Activated effector memory CD4-positive, alpha-beta T cell treated with Interleukin-2 at 50 U/mL for 16 hours (primary cell): ENCODE measurements at regions not wholly inside any gene's neighbourhood (a gene's known extent, or its start where the extent isn't known, plus 50 kb on each side); places are given as distances from the start of the nearest gene placed in this dataset.
"Not testable (repeated sequence)": the region's sequence is repeated elsewhere in the genome, so short reads cannot be mapped to it uniquely, and the experiment has no call there.

ENCODE experiments used
- DNase-seq: peaks from one replicate; pipeline ENCODE4 v3.0.0-alpha.2; 2020

DNA sequence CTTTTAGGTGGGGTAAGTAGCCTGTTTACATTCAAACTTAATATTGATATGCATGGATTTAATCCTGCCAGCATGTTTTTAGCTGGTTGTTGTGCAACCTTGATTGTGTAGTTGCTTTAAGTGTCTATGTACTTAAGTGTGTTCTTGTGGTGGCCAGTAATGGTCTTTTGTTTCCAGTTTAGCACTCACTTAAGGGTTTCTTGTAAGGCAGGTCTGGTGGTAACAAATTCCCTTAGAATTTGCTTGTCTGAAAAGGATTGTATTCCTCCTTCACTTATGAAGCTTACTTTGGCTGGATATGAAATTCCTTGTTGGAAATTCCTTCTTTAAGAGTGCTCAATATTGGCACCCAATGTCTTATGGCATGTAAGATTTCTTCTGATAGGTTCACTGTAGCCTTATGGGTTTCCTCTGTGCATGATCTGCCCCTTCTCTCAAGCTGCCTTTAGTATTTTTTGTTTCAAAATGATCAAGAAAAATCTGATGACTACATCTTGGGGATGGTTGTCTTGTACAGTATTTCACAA, 289.0 kb upstream of the C1QTNF3 start:
- DNase-seq, result not testable (repeated sequence)

DNA sequence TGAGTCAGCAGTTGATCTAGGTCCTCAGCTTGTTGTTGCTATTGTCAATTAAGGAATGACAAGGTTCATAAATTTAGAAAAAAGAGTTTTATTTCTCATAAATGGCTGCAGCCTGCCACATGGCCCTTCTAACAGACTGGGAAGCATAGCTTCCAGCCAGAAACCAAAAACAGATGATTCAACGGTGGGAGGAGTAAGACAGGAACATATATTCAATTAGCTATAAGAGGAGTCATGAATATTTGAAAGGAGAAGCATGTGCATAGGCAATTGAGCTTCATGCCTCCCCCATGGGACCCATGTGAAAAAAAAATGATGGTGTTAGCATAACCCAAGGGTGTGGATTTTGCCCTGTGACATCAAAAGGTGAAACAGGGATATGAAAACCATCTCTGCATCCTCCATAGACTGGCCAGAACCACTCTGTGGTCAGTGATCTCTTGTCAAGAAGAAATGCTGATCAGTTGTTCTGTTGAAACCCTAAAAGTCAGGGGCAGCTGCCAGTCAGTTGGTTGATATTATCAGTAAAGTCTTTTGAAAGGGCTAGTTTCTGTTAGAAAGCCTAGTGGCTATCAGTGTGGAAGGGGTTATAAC, 296.5 kb upstream of the C1QTNF3 start:
- DNase-seq, result not testable (repeated sequence)

DNA sequence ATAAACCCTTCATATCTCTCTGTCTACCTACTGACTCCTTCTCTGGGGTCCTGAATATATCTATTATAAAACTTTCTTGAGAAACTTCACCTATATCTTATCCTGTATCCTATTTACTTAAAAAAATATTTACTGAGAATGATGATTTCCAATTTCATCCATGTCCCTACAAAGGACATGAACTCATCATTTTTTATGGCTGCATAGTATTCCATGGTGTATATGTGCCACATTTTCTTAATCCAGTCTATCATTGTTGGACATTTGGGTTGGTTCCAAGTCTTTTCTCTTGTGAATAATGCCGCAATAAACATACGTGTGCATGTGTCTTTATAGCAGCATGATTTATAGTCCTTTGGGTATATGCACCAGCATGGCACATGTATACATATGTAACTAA, 301.7 kb upstream of the RAI14 start:
- not testable (repeated sequence) for DNase-seq

DNA sequence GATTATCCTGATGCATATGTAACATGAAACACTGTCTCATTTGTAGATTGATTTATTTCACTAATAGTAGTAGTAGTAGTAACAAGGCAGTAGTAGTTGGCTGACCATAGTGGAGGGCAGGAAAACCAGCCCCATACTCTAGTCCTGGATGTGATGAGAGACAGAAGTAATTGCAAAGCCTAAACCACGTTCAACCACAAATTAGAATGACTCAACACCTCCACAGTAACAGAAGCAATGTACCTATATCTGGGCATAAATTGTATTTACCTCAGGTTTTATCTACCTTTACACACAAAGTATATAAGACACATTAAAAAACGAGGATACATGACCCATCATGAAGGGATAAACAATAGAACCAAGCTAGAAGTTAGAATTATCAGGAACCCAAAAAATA, 284.7 kb upstream of the RAI14 start:
- not testable (repeated sequence) for DNase-seq

DNA sequence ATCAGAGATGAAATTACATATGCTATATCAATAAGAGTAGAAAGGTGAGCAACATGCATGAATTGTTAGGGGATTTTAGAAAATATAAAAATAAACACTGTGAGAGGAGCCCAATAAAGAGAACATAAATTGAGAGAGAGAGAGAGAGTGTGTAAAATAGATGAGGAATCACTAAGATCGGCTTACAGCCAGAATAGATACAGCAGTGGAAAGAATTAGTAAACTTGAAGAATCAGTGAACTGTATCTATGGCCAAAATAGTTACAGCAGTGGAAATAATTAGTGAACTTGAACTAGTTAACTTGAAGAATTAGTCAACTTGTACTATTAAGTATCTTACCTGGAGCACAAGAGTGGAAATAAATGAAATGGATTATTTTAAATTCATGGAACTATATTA, 284.3 kb upstream of the RAI14 start:
- not testable (repeated sequence) for DNase-seq

DNA sequence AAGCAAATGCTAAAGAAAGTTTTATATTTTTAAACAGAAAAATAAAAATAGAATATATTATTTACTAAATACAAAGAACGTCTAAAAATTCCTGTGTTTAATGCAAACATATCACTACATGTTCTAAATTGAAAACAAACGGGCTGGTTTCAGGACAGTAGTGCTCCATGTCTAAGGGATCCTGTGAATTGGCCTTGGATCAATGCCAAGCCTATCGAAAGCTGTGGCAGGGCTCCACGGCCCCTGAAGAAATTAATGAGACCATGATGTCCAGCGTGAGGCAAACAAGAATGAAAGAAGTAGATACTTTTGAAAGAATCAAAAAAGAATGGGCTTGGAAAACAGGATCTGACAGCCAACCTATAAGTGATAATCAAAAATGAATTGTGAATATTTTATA, 283.4 kb upstream of the RAI14 start:
- DNase-seq, result not testable (repeated sequence)

DNA sequence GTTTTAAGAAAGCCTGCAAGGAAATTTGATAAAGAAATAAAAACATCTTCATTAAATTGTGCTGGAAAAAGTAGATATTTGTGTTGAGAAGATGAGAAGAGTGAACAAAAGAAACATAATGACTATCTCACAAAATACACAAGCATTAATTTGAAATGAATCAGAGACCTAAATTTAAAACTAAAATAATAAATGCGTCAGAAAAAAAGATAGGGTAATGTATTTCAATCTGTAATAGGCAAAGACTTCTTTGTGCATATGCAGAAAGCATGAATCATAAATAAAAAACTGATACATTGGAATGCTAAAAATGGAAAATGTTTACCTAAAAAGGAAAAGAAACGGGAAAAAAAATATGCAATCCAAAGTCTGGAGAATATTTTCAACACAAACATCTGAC, 278.5 kb upstream of the RAI14 start:
- not testable (repeated sequence) for DNase-seq

DNA sequence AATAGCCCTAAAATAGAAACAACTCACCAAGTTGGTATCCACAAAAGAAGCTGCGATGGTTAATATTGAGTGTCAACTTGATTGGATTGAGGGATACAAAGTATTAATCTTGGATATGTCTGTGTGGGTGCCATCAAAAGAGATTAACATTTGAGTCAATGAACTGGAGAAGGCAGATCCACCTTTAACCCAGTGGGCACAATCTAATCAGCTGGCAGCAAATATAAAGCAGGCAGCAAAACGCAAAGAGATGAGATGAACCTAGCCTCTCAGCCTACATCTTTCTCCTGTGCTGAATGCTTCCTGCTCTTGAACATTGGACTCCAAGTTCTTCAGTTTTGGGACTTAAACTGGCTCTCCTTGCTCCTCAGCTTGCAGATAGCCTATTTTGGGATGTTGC, 277.6 kb upstream of the RAI14 start:
- DNase-seq, result not testable (repeated sequence)

DNA sequence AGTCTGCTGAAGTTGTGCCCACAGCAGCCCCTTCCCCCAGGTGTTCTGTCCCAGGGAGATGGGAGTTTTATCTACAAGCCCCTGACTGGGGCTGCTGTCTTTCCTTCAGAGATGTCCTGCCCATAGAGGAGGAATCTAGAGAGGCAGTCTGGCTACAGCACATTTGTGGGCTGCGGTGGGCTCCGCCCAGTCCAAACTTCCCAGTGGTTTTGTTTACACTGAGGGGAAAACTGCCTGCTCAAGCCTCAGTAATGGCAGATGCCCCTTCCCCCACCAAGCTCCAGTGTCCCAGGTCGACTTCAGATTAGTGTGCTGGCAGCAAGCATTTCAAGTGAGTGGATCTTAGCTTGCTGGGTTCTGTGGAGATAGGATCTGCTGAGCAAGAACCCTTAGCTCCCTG, 267.4 kb upstream of the RAI14 start:
- DNase-seq, result not testable (repeated sequence)

DNA sequence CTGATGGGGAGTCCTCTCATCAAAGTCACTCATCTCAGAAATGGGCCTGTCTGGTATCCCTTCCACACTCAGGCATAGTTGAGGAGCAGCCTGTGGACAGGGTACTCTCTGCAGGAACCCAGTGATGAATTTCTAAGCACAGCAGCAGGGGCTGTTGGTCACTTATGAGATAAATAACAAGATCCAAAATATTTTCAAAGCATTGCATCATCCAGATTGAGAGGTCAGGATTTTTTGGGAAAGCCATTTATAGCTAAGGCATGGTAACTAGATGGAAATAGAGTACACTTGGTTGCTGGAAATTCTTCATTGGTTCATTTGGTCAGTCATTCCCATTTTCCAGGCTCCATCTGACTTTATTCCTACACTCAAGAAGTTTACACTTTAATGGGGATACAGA, 246.8 kb upstream of the RAI14 start:
- no peak for DNase-seq

DNA sequence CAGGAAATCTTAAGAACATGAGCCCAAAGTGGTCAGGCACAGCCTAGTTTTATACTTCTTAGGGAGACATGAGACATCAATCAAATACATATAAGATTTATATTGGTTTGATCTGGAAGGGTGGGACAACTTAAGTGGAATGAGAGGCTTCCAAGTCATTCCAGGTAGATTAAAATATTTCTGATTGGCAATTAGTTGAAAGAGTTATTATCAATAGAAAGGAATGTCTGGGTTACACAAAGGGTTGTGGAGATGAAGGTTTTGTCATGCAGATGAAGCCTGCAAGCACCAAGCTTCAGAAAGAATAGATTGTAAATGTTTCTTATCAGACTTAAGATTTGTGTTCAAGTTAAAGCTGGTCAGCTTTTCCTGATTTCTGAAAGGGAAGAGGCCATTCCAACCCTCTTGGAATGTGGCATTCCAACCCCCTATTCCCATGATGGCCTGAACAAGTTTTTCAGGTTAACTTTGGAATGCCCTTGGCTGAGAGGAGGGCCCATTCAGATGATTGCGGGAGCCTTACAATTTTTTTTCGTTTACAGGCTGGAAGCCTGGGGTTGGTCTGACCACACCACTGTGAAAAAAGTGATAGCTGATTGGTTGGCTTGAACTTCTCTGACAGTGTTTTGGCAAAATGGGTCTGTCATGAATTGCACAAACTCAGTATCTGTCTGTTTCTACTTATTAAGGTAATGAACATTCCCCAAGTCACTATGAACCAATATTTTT, 245.6 kb upstream of the RAI14 start:
- DNase-seq, result no peak

DNA sequence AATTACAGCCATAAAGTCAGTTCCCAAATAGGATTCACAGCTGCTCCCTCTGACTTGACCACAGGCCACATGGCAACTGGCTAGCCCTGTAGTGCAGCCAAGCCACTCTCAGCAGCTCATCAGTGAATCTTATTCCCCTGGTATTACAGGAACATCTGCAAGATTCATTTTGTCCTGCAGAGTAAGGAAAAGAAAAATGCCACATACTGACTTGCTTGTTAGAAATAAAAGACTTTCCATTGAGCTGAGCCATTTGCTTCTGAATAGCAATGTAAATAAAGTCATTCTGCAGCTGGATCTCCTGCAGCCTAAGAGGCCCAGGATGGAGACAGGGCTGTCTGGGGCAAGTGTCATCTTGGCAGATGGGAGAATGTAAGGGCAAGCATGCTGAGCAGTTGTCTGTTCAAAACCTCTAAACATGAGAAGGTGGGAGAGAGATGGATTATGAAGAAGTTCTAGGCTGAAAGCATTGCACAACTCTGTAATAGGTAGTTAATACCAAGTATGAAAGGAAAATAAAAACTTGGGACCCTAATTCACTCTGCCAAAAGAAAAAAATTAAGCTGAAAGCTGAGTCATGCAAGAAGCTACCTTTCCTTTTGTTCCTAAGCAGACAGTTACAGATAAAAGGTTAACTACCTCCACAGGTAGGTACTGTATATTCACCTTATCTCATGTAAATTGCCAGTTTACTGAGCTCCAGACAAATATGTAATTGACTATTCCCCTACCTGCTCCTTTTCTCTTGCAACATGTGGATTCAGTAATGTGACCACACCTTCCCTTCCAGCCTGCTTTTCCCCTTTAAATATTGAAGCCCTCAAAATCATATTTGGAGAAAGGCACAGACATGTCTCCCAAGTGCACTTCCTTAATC, 244.4 kb upstream of the RAI14 start:
- DNase-seq, result no peak

DNA sequence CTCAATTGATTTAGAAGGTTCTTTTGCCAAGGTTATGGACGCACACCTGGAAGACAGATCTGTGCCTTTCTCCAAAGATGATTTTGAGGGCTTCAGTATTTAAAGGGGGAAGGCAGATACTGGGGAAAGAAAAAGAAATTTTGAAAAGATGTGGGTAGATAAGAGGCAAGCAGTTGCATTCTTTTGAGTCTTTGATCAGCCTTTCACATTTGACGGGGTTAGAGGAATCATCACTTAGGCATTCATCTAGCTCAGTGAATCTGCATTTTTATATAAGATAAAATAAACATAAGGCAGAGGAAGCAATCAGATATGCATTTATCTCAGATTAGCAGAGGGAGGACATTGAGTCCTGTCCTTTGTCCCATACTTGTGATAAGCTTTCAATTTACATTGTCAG, 243.4 kb upstream of the RAI14 start:
- no peak for DNase-seq

DNA sequence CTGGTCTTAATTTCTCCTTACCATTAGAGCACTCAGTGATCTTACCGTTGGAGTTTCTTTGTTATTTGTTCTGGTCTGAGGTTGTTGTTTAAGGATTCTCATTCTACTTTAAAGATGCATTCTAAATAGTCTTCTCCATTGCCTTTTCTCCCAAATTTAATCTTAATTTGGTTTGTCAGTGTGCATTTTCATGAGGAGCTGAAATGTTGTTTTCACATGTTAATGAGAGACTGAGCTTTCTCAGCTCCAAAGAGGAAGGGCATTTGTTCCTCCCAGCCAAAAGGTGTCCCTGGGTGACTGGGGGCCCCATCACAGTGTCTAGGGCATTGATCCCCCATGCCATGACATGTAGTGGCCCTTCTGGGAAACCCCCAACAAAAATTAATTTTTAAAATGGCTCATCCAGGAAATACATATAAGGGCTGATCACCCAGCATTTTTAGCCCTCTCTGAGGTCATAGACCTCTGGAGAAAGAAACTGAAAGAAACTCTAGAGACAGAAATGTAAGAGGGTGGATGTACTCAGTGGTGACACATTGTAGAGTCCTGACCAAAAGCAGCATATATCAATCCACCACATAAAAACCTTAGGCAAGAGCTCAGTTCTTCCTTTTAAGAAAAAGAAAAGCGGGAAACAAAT, 240.4 kb upstream of the RAI14 start:
- no peak for DNase-seq

DNA sequence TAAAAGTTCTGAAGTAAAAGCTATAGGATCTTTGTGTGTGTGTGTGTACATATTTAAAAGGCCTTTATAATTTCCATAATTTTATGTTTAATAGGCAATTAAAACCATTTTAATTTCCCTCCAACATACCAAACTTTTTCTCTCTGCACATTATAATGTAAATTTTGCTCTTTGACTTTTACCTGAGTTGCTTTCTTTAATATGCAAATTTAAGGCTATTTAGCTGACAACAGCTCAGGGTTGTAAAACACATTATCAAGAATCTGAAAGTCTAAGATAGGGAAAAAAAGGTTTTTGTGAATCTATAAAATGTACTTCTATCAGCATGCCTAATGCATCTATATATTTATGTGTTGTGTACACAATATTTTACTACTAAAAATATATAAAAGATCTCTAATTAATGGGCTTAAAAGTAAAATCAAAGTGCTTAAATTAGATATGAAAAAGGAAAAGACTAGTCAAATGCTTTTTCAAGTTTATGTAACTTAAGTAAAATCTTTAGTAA, 239.6 kb upstream of the RAI14 start:
- DNase-seq, result no peak

DNA sequence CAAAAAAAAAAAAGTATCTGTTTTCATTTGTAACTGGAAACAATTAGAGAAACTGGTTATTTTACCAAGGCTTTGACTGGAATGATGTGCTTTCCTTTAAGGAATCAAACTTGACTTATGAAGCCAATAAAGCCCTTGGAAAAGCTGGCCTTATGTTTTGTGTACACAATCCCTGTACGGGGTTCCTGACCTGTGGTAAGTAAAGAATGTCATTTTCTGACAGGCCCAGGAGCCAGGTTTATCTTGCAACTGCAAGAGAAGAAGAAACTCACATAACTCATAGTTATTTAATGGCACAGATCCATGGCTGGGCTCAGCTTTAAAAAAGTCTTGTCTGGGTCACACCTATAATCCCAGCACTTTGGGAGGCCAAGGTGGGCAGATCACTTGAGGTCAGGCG, 235.9 kb upstream of the RAI14 start:
- not testable (repeated sequence) for DNase-seq

DNA sequence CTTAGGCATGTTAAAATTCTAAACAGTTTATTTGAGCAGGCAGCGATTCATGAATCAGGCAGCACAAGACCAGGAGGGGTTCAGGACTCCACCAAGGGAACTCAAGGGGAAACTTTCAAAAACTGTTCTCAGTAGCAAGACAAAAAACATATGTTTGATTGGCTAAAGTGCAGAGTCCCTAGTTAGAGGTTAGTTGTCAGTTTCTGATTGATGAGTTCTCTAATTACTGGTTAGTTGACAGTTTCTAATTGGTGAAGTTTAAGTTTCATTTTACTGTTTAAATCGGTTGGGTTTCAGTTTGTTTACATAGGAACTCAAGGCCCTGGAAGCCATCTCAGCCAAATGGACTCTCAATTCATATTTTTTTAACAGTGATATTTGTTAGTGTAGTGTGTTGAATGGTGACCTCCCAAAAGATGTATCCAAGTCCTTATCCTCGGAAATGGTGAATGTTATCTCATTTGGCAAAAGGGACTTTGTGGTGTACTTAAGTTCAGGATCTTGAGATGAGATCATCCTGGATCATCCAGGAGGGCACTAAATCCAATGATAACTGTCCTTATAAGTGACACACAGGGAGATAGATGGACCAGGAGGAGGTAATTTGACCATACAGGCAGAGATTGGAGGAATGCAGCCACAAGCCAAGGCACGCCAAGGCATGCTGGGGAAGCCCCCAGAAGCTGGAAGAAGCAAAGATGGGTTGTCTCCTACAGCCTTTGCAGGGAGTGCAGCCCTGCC, 219.2 kb upstream of the RAI14 start:
- no peak for DNase-seq

DNA sequence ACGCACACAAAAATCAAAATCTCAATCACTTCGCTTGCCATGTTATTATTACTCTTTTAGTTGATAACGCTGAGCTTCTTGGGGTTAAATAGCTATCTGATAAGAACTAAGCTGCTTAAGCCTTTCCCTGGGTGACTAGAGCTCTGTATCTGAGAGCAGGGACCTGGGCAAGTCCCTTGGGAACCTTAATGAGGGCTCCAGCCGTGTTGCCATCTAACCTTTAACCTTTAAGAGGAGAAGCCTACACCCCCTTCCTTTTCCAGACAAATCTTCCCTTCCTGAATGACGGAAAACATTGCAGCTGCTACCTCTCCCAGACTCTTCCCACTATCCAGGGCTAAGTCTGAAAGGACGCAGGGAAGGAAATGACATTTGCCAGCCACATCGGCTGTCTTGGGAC, 216.5 kb upstream of the RAI14 start:
- no peak for DNase-seq

DNA sequence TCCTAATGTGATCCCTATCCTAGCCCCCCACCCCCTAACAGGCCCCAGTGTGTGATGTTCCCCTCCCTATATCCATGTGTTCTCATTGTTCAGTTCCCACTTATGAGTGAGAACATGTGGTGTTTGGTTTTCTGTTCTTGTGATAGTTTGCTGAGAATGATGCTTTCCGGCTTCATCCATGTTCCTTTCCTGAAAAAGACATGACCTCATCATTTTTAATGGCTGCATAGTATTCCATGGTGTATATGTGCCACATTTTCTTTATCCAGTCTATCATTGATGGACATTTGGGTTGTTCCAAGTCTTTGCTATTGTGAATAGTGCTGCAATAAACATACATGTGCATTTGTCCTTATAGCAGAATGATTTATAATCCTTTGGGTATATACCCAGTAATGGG, 214.4 kb upstream of the RAI14 start:
- not testable (repeated sequence) for DNase-seq

DNA sequence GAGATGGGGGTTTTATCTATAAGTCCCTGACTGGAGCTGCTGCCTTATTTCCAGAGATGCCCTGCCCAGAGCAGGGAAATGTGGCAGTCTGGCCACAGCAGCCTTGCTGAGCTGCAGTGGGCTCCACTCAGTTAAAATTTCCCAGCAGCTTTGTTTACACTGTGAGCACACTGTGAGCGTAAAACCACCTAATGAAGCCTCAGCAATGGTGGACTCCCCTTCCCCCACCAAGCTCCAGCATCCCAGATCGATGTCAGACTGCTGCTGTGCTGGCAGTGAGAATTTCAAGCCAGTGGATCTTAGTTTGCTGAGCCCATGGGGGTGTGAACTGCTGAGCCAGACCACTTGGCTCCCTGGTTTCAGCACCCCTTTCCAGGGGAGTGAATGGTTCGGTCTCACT, 208.7 kb upstream of the RAI14 start:
- no peak for DNase-seq

DNA sequence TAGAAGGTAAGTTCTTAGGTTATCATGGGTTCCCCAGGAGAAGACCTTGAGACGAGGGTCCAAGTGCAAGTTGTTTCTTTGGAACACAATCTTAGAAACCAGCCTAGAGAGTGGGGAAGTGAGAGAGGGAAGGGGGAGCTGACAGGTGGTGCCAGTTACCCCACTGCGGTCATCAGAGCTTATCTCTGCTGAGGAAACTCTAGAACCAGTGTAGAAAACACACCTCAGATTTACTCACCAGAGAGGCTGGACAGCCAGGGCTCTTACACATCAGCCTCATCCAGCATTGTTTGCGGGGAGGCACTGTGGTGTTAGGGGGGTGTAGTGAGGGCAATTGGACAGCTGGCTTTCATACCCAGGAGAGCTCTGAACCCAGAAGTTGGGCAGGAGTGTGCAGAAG, 206.5 kb upstream of the RAI14 start:
- DNase-seq, result no peak

DNA sequence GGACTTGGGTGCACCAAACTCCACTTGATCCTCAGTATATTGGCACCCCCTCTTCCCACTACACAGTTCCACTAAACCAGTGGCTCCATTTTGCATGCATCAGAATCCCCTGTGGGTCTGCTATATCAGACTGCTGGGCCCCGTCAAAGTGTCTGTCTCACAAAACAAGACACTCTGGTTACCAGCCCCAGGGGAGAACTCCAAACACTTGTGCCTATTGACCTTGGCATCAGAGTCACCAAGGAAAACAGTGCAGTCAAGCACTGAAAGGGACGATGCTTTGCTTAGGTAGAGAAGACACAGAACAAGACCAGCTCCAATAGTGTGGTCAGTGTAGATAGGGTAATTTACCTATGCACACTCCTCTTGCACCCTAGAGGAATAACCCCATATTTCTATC, 205.8 kb upstream of the RAI14 start:
- DNase-seq, result no peak
